Retinal pigment epithelial cell (primary cell): ENCODE measurements at regions not wholly inside any gene's neighbourhood (a gene's known extent, or its start where the extent isn't known, plus 50 kb on each side); places are given as distances from the start of the nearest gene placed in this dataset.
"Not testable (repeated sequence)": the region's sequence is repeated elsewhere in the genome, so short reads cannot be mapped to it uniquely, and the experiment has no call there.

ENCODE experiments used
- DNase-seq: peaks from one replicate; pipeline ENCODE4 v3.0.0-alpha.2; 2010; ENCODE audit warnings: low read depth
- H3K4me3 ChIP-seq: 2 replicates; pipeline ENCODE4 v1.5.1; 2011; ENCODE audit warnings: mild to moderate bottlenecking, low read length, control low read depth, moderate library complexity
- CTCF ChIP-seq: conservative IDR thresholded peaks from 2 replicates; pipeline ENCODE4 v1.5.1; 2011; ENCODE audit warnings: low read depth, low read length, control low read depth, inconsistent platforms

GRCh38 chr15:81886591-81886990 is 159.2 kb downstream of the MEX3B start:
- no peak overlapping the region for H3K4me3 ChIP-seq
- DNase-seq, result no peak
- TF ChIP-seq CTCF, result no peak

DNA sequence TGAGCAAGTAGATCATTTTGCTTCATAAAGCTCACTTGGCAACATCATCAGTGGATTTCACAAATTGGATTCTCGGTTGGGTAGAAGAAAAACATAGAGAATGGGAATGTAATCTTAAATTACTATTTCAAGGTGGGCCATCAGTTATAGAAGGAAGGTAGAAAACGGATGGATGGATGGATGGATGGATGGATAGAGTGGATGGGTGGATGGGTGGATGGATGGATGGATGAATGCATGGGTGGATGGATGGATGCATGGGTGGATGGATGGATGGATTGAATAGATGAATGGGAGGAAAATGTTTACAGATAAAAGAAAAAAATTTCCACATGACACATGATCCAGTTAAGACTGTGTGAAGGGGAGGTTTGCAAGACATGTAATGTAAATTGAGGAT is 159.7 kb downstream of the MEX3B start:
- DNase-seq, result no peak
- no peak for TF ChIP-seq CTCF
- H3K4me3 ChIP-seq, result no peak overlapping the region

DNA sequence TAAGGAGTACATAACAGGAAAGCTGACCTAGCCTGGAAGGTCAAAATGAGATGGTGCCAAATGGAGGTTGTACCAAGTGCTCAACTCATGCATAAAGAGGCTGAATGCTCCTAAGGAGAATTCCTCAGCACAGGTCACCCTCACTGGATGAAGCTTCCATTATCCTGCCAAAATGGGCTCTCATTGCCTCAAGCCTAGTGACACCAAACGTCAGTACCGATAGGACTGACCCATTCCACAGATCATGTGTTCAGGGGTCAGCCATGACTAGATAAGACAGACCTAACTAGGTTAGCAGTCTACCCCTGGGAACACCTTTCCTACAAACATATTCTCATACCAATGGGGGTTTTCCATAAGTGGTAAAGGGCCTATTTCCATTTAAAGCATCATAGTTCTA is 160.7 kb downstream of the MEX3B start:
- DNase-seq, result peak; percentile 17
- TF ChIP-seq CTCF, result no peak
- no peak overlapping the region for H3K4me3 ChIP-seq

GRCh38 chr15:81882504-81882903 is 163.3 kb downstream of the MEX3B start:
- H3K4me3 ChIP-seq, result no peak overlapping the region
- TF ChIP-seq CTCF, result no peak

GRCh38 chr15:81880833-81881232 is 165.0 kb downstream of the MEX3B start:
- H3K4me3 ChIP-seq, result no peak overlapping the region
- no peak for TF ChIP-seq CTCF
- DNase-seq, result peak; percentile 33

More at GRCh38 chr15:81882504-81882903, 163.3 kb downstream of the MEX3B start:
- no peak for DNase-seq

- DNase-seq, result no peak
These were observed 165.5 kb downstream of the MEX3B start for GRCh38 chr15:81880314-81880713.

DNA sequence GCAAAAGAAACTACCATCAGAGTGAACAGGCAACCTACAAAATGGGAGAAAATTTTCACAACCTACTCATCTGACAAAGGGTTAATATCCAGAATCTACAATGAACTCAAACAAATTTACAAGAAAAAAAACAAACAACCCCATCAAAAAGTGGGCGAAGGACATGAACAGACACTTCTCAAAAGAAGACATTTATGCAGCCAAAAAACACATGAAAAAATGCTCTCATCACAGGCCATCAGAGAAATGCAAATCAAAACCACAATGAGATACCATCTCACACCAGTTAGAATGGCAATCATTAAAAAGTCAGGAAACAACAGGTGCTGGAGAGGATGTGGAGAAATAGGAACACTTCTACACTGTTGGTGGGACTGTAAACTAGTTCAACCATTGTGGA is 170.1 kb downstream of the MEX3B start:
- not testable (repeated sequence) for DNase-seq, H3K4me3 ChIP-seq

More at GRCh38 chr15:81880314-81880713, 165.5 kb downstream of the MEX3B start:
- no peak for TF ChIP-seq CTCF
- H3K4me3 ChIP-seq, result no peak overlapping the region

DNA sequence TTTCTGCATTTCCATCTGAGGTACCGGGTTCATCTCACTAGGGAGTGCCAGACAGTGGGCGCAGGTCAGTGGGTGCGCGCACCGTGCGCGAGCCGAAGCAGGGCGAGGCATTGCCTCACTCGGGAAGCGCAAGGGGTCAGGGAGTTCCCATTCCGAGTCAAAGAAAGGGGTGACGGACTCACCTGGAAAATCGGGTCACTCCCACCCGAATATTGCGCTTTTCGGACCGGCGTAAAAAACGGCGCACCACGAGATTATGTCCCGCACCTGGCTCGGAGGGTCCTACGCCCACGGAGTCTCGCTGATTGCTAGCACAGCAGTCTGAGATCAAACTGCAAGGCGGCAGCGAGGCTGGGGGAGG is 175.1 kb downstream of the MEX3B start:
- not testable (repeated sequence) for H3K4me3 ChIP-seq

GRCh38 chr15:81870062-81870745 is 175.6 kb downstream of the MEX3B start:
- not testable (repeated sequence) for DNase-seq, H3K4me3 ChIP-seq

More for the DNA sequence above, 175.1 kb downstream of the MEX3B start:
- DNase-seq, result not testable (repeated sequence)
